ENCODE measurements at regions not wholly inside any gene's neighbourhood (a gene's known extent, or its start where the extent isn't known, plus 50 kb on each side); places are given as distances from the start of the nearest gene placed in this dataset.

GRCh38 chr14:38070061-38070588 is 137.6 kb upstream of the SSTR1 start:
- no peak for DNase-seq

DNA sequence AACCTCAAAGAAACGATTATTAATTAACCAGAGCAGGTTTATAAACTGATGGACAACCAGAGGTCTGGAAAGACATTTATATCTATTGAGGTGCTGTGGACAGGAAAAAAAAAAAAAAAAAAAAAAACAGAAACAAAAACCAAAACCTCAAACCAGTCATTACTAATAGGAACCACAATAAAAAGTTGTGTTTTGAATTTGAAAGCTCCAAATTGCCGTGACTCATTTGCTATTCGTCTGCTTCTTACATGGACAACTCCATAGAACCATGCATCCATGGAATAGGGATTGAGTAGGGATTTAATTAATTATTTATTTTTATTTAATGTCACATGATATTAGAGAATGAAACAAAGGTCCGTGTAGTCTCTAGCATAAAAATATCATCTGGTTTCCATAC is 134.1 kb upstream of the SSTR1 start:
- no peak for DNase-seq

GRCh38 chr14:38074081-38074480 is 133.6 kb upstream of the SSTR1 start:
- DNase-seq = no peak

- peak; percentile 10 for DNase-seq
These were observed 132.9 kb upstream of the SSTR1 start for GRCh38 chr14:38074754-38075153.

DNA sequence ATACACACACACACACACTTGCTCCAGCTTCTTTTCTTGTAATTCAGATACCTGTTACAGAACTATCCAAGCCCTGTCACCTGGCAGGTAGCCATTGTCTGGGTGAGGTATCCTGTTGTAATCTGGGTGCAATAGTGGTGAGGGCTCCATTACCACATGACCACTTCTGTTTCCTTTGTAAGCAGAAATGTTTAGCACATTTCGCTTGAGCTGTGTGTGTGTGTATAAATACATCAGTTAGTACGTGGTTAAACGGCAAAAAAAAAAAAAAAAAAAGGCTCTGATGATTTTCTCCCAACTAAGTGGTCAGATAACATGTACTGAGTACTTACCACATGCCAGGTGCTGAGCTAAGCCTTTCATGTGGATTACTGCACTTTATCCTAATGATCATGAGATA is 129.3 kb upstream of the SSTR1 start:
- DNase-seq = peak; percentile 62

DNA sequence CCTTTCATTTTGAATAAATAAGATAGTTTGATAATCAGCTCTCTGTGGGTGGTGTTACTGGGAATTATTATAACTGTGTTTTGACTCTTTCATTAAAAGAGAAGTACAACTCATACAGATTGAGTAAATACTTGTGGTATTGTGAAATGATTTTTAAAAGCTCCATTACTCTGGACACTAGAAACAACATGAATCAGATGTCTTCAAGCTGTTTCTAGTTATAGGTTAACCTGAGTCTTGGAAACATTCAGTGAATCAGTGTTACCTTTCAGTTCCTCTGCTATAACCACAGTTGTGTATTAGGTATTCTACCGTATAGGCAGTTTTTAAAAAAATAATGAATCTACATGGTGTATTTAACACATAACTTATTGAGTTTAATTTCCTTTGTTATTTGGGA is 128.4 kb upstream of the SSTR1 start:
- no peak for DNase-seq

- no peak for DNase-seq
These were observed 127.8 kb upstream of the SSTR1 start for GRCh38 chr14:38079886-38080285.

DNA sequence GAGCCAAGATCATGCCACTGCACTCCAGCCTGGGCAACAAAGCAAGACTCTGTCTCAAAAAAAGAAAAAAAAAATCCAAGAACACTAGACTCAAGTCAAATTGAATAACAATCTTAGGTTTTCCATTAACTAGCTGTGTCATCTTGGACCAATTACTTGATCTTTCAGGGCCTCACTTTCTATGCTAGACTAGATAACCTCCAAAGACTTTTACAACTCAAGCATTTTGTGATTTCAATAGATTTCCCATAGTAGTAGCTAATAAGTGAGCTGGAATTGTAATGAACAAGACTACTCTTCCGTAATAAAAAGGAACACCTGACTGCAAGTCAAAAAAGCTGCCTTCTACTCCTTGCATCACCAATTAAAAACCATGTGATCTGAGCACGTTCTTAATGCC is 127.0 kb upstream of the SSTR1 start:
- DNase-seq = no peak

- no peak for DNase-seq
These were observed 124.7 kb upstream of the SSTR1 start for GRCh38 chr14:38083039-38083438.

- no peak for DNase-seq
These were observed 118.6 kb upstream of the SSTR1 start for GRCh38 chr14:38089123-38089522.

- no peak for DNase-seq
These were observed 117.2 kb upstream of the SSTR1 start for GRCh38 chr14:38090506-38090905.

DNA sequence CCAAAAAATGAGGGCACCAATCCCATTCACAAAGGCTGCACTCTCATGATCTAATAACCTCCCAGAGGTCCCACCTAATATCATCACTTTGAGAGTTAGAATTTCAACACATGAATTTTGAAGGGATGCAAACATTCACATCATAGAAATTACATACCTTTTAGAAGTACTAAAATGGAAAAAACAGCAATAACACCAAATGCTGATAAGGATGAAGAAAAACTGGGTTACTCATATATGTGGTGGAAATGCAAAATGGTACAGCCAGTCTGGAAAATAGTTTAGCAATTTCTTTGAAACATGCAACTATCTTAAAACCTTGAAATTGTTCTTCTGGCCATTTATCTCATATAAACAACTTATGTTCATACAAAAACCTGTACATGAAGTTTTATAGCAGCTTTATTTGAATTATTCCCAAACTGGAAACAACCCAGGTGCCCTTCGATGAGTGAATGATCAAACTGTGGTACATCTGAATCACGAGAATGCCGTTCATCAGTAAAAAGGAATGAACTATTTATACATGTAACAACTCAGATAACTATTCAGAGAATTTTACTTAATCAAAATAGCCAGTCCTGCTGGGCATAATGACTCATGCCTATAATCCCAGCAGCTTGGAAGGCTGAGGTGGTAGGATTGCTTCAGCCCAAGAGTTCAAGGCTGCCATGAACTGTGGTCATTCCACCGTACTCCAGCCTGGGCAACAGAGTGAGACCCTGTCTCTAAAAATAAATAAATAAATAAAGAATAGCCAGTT is 109.4 kb upstream of the SSTR1 start:
- no peak for DNase-seq

GRCh38 chr14:38101679-38102078 is 106.0 kb upstream of the SSTR1 start:
- no peak for DNase-seq

GRCh38 chr14:38103542-38104225 is 104.0 kb upstream of the SSTR1 start:
- no peak for DNase-seq

GRCh38 chr14:38105106-38105702 is 102.5 kb upstream of the SSTR1 start:
- DNase-seq = no peak

DNA sequence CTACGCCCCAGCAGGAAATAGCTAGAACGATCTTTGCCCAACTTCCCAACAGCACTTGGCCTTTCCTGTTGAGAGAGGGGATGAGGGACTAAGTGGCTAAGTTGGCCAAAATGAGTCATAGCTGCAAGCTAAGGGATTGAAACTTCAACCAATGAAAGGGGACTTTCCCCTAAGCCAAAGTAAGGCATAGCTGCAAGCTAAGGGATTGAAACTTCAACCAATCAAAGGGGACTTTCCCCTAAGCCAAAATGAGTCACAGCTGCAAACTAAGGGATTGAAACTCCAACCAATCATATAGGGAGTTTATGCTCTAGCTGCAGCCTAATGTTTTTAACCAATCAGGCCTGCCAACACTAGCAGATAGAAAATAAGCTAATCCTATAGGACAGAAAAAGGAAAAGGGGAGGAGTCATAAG is 100.5 kb upstream of the SSTR1 start:
- DNase-seq = no peak

DNA sequence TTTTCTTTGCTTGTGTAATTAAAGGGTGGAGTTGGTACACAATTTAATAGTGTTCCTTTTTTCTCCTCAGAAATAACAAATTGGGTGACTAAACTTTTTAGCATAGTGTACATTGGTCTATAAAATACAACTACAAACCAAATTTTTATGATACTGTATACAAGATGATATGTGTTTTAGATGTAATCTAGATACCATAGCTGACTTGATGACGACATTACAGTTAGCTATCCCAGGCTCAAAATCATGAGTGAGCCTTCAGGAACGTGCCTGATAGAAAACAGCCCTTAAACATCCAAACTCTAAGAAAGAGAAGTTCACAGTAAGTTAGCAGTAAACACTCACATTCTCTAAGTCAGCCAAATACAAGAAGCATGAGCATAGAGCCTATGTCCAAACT is 99.0 kb upstream of the SSTR1 start:
- no peak for DNase-seq

DNA sequence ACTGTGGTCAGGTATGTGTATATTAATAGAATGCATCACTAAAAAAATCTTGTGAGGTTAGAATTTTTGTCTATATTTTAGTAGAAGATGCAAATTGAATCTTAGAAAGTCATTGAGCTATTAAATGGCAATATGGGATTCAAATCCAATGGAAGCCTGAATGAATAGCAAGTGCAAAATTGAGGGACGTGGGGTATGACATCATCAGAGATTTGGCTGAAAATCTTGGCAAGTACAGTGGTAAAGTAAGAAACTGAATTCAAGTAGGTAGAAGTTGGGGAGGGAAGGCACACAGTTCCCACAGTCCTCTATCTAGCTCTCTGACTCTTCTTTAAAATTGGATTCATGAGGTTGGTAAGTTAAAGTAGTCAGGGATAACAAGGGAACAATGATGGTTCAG is 97.4 kb upstream of the SSTR1 start:
- DNase-seq = no peak

DNA sequence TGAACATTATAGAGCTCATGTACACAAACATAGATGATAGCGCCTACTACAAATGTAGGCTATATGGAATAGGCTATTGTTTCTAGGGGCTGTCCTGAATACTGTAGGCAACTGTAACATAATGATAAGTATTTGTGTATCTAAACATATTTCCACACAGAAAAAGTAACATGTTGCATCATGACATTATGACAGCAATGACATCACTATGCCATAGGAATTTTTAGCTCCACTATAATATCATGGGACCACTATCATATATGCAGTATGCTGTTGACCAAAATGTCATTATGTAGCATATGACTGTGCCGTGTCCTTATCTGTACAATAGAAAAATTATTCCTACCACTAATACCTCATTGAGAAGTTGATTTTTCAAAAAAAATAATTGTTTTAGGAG is 96.7 kb upstream of the SSTR1 start:
- no peak for DNase-seq

GRCh38 chr14:38113546-38113945 is 94.2 kb upstream of the SSTR1 start:
- no peak for DNase-seq

DNA sequence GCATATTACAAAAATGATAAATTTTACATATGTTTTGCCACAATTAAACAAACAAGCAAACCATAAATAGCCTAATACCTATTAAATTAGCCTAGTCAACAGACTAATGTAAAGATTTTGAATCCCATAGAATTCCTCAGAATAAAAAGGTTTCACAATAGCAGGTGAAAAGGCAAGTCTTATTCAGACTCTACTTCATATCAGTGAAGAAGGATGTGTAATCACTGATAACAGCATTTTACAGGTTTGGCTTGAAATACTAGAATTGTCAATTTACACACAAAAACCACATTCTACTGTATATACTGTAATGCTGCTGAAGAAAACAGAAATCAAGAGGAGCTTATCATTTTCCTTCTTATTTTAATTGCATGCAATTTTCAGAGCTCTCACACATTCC is 90.8 kb upstream of the SSTR1 start:
- no peak for DNase-seq

- DNase-seq = no peak
These were observed 87.6 kb upstream of the SSTR1 start for GRCh38 chr14:38120109-38120508.

- no peak for DNase-seq
These were observed 86.2 kb upstream of the SSTR1 start for GRCh38 chr14:38121320-38122020.

All from activated gamma-delta T cell treated with Interleukin-2 at 50 U/mL for 16 hours (primary cell).